NCI-H774 (cell line): ENCODE measurements at regions not wholly inside any gene's neighbourhood (a gene's known extent, or its start where the extent isn't known, plus 50 kb on each side); places are given as distances from the start of the nearest gene placed in this dataset.
"Not testable (repeated sequence)": the region's sequence is repeated elsewhere in the genome, so short reads cannot be mapped to it uniquely, and the experiment has no call there.

ENCODE experiments used
- DNase-seq: peaks from one replicate; lab custom pipeline; 2025; lab: John Stamatoyannopoulos, UW

DNA sequence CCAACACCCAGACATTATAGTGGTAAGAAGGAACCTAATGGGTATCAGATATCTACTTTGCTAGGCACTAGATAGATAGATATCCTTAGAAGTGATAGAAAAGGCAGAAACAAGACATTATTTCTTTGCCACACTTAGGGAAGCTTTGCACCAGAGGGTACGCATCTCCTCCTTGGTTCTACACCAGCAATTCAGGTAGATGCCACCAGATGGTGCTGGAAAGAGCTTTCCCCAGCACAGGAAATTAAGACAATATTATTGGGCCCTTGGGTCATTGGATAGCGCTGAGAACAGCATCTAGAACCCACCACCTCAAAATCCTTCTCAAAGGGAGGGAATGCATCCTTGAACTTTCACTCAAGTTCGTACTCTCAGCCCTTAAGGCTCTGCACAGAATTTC is 173.8 kb upstream of the CCL2 start:
- DNase-seq, result no peak

DNA sequence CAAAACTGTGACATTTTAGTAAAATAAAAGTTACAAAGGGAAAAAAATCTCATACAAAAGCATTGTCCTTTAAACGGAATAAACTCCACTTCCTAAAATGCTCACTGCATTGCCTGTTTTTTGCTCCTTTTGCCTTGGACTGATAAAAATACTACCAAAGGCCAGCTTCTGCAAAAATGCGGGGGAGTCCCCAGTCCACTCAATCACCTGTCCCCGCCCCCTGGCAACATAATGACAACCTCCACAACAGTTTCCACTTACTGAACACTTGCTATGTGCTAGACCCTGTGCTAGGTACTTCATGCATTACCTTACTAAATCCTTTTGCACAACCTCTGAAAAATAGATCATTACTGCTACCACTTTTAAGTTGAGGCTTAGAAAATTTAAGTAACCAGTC is 172.7 kb upstream of the CCL2 start:
- DNase-seq, result no peak

GRCh38 chr17:34089042-34089441 is 166.0 kb upstream of the CCL2 start:
- DNase-seq, result not testable (repeated sequence)

GRCh38 chr17:34090593-34090992 is 164.5 kb upstream of the CCL2 start:
- no peak for DNase-seq

DNA sequence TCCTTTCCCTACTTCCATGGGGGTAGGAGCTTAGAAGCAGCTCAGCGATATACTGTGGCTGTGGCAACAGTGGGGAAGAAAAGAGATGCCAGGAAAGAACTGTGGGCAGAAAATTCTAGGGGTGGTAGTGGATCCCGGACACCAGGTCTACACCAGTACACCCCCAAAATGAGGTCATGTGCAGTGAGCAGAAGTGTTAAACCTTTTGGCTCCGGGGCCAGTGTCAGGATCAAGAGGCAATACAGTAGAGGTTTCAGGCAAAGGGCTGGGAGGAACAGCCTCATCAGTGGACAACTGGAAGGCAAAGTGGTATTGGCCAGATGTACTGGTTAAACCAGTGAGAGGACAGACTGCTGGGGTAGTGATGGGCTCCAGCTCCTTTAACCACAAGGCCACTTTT is 163.1 kb upstream of the CCL2 start:
- no peak for DNase-seq

DNA sequence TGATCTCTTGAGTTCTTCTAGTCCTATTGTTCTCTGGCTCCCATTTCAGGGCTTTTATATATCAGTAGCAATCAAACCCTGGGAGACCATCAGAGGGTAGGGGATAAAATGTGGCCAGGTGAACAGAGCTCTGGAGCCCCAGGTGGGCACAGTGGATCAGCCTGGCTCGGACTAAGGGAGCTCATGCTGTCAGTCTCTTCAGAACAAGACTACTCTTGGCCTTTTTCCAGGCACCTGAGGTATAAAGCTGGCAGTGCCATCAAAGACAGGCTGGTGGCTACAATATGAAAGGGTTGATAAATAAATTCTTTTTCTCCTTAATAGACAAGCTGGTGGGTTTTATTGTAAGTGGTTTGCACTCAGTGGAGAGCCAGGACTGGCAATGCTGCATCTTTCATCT is 160.0 kb upstream of the CCL2 start:
- DNase-seq, result no peak

- no peak for DNase-seq
These were observed 156.4 kb upstream of the CCL2 start for GRCh38 chr17:34098699-34099098.

- no peak for DNase-seq
These were observed 155.1 kb upstream of the CCL2 start for GRCh38 chr17:34099859-34100515.

GRCh38 chr17:34107019-34107418 is 148.1 kb upstream of the CCL2 start:
- DNase-seq, result no peak

- DNase-seq, result no peak
These were observed 144.8 kb upstream of the CCL2 start for GRCh38 chr17:34110315-34110714.

DNA sequence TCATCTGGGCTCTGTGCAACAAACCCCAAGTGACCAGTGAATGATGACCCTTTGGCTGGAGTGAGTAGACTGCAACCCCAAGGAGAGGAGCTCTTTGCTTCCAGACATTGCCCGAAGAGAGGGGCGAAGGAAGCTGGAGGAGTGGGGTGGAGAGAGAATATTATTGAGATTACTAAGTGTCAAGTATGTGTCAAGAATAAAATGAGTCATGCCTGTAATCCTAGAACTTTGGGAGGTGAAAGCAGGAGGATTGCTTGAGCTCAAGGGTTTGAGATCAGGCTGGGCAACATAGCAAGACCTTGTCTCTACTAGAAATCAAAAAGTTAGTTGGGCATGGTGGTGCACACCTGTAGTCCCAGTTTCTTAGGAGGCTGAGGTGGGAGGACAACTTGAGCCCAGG is 142.0 kb upstream of the CCL2 start:
- no peak for DNase-seq

GRCh38 chr17:34114174-34114573 is 140.9 kb upstream of the CCL2 start:
- DNase-seq, result no peak

DNA sequence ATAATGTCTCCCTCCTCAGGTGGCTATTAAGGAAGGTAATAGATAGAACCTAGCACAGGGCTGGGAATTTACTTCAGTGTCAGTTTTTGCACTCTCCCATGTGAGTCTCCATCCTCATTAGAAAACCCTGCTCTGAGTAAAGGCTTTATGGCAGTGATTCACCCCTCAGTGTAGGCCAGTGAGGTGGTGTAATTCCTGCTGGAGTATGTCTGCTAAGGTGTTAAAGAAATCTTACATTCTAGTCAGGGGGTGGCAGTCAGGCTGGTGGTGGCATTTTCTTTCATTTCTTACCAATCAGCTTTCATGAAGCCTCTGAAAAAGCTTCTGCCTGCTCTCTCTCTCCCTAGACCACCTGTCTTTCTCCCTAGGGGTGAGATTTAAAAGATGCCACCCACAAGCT is 138.8 kb upstream of the CCL2 start:
- no peak for DNase-seq

DNA sequence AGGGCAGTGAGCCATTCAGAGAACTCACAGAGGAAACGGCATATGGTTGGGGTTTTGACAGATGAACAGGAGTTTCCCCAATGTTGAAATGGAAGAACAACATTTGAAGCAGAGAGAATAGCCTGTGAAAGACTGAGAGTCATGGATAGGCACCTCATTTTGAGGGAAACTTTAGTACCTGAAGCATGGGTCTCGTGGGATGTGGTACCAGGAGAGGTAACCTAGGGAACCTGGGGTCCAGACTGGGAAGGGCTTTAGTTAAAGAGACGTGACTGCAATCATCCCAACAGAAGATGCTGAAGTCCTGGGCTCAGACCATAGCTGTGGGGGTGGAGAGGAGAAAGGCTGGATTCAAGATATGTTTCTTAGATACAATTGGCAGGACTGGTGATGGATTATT is 137.8 kb upstream of the CCL2 start:
- DNase-seq, result no peak

DNA sequence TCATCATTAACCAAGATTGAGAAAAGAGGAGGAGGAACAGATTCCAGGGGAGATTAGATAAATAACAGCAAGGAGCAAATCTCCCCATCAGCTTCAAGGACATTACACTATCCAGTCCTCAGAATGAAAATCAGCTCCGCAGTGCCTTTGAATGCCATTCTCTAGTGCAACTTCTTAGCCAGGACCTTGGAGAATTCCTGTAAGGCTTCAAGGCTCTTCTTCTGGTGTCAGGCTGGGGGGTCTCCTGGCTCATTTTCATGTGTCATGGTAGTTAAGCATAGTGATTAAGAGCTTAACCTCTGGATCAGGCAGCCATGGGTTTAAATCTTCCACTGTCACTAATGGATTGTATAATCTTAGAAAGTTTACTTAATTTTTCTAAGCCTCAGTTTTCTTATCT is 137.3 kb upstream of the CCL2 start:
- no peak for DNase-seq

DNA sequence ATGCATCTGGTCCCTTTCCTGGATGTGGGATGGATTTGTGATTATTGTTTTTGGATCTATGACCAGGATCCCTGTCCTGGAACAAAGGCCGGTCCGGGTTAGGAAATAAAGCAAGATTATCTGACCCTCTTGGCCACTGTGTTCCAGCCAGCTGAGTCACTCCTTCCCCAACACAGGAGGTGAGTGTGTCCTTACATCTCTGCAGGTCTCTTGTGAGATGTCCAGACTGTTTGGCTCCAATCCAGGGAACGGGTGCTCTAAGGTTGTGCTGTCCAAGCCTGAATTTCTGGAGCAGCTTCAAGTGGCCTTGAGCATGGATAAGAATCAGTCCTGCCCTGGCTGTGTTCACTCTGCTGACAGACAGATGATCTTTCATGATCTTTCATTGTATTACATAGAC is 136.5 kb upstream of the CCL2 start:
- no peak for DNase-seq

DNA sequence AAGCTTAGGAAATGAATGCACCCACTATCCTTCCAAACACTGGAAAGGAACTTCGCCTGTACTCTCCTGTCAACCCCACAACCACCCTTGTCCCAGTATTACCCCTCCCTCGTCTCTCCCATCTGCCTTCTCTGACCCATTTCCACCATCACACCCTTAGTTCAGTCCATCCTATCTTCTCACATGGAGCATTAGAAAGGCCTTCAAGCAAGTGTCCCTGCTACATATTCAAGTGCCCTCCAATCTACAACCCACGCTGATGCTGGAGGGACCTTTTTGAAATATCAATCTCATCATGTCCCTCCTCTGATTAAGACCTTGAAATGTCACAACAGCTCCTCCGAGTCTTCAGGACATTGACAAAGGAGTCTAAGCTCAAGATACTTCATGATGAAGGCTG is 133.8 kb upstream of the CCL2 start:
- DNase-seq, result no peak

DNA sequence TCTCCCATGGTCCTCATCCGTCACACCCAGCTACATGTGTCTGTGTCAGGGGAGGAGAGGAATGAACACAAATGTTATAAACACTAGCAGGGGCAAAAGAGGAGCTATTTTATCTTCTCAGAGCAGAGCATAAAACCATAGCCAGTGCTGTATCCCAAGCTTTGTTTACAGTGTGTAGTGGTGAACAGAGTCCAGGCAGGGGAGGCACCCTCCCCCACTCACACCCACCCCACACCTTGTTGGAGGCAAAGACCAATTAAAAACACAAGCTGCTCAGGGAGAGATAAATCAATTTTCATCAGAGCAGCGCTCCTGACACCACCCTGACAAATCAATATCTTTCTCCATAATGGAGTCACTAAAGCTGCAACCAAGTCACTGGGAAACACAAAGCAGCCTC is 132.6 kb upstream of the CCL2 start:
- DNase-seq, result no peak

- no peak for DNase-seq
These were observed 130.1 kb upstream of the CCL2 start for GRCh38 chr17:34125010-34125409.

DNA sequence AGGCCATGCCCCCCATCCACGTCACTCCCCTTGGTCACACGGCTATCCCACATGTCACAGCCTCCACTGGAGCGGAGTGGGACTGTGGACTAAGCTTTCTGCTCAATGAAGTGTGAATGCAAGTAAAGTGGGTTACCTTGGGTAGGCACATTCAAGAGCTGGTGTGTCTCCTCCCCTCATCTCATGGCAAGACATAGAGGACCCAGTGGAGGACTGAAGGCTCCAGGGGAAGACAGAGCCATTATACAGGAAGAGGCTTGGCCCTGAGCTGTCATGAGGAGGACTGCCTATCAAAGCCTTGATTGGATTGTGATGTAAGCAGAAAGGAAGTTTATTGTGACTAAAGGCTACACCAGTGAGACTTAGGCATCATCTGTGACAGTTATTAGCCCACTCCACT is 129.2 kb upstream of the CCL2 start:
- no peak for DNase-seq

DNA sequence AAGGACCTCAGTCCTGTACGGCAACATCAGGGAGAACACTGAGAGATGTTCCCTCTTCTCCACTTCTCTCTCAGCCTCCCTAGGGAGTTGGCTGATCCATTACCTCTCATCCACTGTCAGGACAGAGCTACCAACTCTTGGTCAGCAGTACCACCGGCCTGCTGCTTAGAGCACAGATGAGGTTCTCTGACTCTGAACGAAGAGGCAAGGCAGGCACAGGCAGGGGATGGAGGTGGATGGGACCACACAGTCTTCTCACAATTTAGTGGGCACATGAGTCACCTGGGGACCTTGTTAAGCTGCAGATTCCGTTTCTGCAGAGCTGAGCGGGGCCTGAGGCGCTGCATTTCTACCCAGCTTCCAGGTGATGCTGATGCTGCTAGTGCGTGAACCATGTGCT is 128.6 kb upstream of the CCL2 start:
- DNase-seq, result no peak

DNA sequence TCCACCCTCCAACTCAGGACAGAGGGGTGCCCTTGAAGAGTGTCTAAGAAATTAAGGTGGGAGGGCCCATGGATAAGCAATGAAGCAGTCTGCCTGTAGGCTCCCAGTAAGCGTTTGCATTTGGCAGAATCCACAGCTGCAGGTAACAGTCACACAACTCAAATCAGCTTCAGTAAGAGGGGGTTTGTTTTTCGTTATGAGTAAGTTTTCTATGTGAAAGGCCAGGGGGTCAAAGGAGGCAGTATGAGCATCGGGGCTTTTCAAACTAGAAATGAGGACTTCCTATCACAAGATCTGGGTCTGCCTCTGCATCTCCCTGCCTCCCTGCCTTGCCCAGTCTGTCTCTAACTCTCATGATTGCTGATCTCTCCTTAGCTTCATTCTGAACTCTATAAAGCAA is 128.1 kb upstream of the CCL2 start:
- no peak for DNase-seq

DNA sequence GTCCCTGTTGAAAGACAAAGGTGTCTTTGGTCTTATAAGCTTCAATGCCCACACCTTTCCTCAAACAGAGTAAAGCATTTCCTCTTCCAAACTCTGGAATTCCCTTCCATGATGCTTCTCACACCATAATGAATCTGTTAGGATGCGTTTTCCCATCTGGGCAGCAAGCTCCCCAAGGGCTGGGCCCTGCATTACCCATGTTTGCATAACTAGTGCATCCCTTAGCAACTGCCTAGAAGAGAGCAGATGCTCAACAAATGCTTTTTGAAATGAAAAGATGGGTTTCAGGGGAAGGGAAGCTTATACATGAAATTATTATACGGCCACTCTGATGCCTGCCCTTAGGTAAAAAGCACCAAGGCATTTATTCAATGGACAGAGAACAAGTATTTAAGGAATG is 124.5 kb upstream of the CCL2 start:
- DNase-seq, result no peak

GRCh38 chr17:34131386-34131785 is 123.7 kb upstream of the CCL2 start:
- no peak for DNase-seq

- DNase-seq, result no peak
These were observed 121.7 kb upstream of the CCL2 start for GRCh38 chr17:34133350-34133749.
